Neuron (in vitro differentiated cells): ENCODE measurements at regions not wholly inside any gene's neighbourhood (a gene's known extent, or its start where the extent isn't known, plus 50 kb on each side); places are given as distances from the start of the nearest gene placed in this dataset.
"Not testable (repeated sequence)": the region's sequence is repeated elsewhere in the genome, so short reads cannot be mapped to it uniquely, and the experiment has no call there.

ENCODE experiments used
- H2AFZ ChIP-seq: one replicate; pipeline ENCODE4 v1.6.1; 2013; ENCODE audit warnings: low read depth, mild to moderate bottlenecking, inconsistent platforms, low read length, moderate library complexity
- H3K27me3 ChIP-seq: one replicate; pipeline ENCODE4 v1.6.1; 2013; ENCODE audit warnings: low read length; ENCODE audit not compliant: insufficient read depth
- H3K36me3 ChIP-seq: one replicate; pipeline ENCODE4 v1.6.1; 2013; ENCODE audit warnings: low read length; ENCODE audit not compliant: insufficient read depth
- H3K4me1 ChIP-seq: one replicate; pipeline ENCODE4 v1.6.1; 2013; ENCODE audit warnings: low read length; ENCODE audit not compliant: insufficient read depth
- H3K4me3 ChIP-seq: 2 replicates; pipeline ENCODE4 v1.5.1; 2013; ENCODE audit warnings: mild to moderate bottlenecking, low read length, moderate library complexity
- H3K9me3 ChIP-seq: one replicate; pipeline ENCODE4 v1.6.1; 2013; ENCODE audit warnings: low read length

- H3K27me3 ChIP-seq = no peaks in the 10 kb centered on the region
- H2AFZ ChIP-seq = no peak overlapping the region
- H3K36me3 ChIP-seq = no peaks in the 10 kb centered on the region
Measured at GRCh38 chr13:54489359-54489758, 1460.7 kb downstream of the OLFM4 start.

GRCh38 chr13:54492995-54493394 lies 1464.4 kb downstream of the OLFM4 start:
- Histone ChIP-seq H3K9me3 (no peaks in the 10 kb centered on the region), H3K27me3 (no peaks in the 10 kb centered on the region), H2AFZ (no peak overlapping the region), H3K36me3 (no peaks in the 10 kb centered on the region), H3K4me3 (no peak overlapping the region), H3K4me1 (no peaks in the 10 kb centered on the region)

More at GRCh38 chr13:54489359-54489758, 1460.7 kb downstream of the OLFM4 start:
- H3K4me3 ChIP-seq = no peak overlapping the region
- H3K4me1 ChIP-seq = no peaks in the 10 kb centered on the region
- H3K9me3 ChIP-seq = no peaks in the 10 kb centered on the region

GRCh38 chr13:54511366-54511765 lies 1482.8 kb downstream of the OLFM4 start:
- H2AFZ ChIP-seq = no peak overlapping the region

GRCh38 chr13:54513254-54513653 lies 1484.6 kb downstream of the OLFM4 start:
- Histone ChIP-seq H3K4me1 (no peaks in the 10 kb centered on the region), H3K4me3 (no peak overlapping the region), H3K27me3 (no peaks in the 10 kb centered on the region)

More at GRCh38 chr13:54511366-54511765, 1482.8 kb downstream of the OLFM4 start:
- Histone ChIP-seq H3K4me3 (no peak overlapping the region), H3K4me1 (no peaks in the 10 kb centered on the region), H3K27me3 (no peaks in the 10 kb centered on the region), H3K9me3 (no peaks in the 10 kb centered on the region), H3K36me3 (no peaks in the 10 kb centered on the region)

GRCh38 chr13:54536112-54536511 lies 1507.5 kb downstream of the OLFM4 start:
- H3K9me3 ChIP-seq = no peaks in the 10 kb centered on the region
- no peaks in the 10 kb centered on the region for H3K27me3 ChIP-seq
- H3K4me3 ChIP-seq = no peak overlapping the region
- H3K4me1 ChIP-seq = no peaks in the 10 kb centered on the region
- H3K36me3 ChIP-seq = no peaks in the 10 kb centered on the region
- no peak overlapping the region for H2AFZ ChIP-seq

More at GRCh38 chr13:54513254-54513653, 1484.6 kb downstream of the OLFM4 start:
- Histone ChIP-seq H3K36me3 (no peaks in the 10 kb centered on the region), H3K9me3 (no peaks in the 10 kb centered on the region), H2AFZ (no peak overlapping the region)

GRCh38 chr13:54563286-54563685 lies 1534.7 kb downstream of the OLFM4 start:
- Histone ChIP-seq H2AFZ (no peak overlapping the region), H3K9me3 (no peaks in the 10 kb centered on the region), H3K36me3 (no peaks in the 10 kb centered on the region), H3K27me3 (no peaks in the 10 kb centered on the region), H3K4me1 (no peaks in the 10 kb centered on the region), H3K4me3 (no peak overlapping the region)

- H3K36me3 ChIP-seq, H3K4me3 ChIP-seq, H3K4me1 ChIP-seq, H3K9me3 ChIP-seq, H2AFZ ChIP-seq, H3K27me3 ChIP-seq: not testable (repeated sequence)
Measured at GRCh38 chr13:54572037-54572436, 1543.4 kb downstream of the OLFM4 start.

- H3K9me3 ChIP-seq = no peaks in the 10 kb centered on the region
- no peaks in the 10 kb centered on the region for H3K4me1 ChIP-seq
- H3K36me3 ChIP-seq = no peaks in the 10 kb centered on the region
- no peak overlapping the region for H2AFZ ChIP-seq
- no peak overlapping the region for H3K4me3 ChIP-seq
- H3K27me3 ChIP-seq = no peaks in the 10 kb centered on the region
Measured at GRCh38 chr13:54573186-54573585, 1544.6 kb downstream of the OLFM4 start.

GRCh38 chr13:54574791-54575190 lies 1546.2 kb downstream of the OLFM4 start:
- Histone ChIP-seq H3K36me3 (no peaks in the 10 kb centered on the region), H3K4me1 (no peaks in the 10 kb centered on the region), H3K27me3 (no peaks in the 10 kb centered on the region), H3K9me3 (no peaks in the 10 kb centered on the region), H2AFZ (no peak overlapping the region), H3K4me3 (no peak overlapping the region)

- Histone ChIP-seq H3K9me3 (no peaks in the 10 kb centered on the region), H3K4me3 (no peak overlapping the region), H3K4me1 (no peaks in the 10 kb centered on the region), H3K36me3 (no peaks in the 10 kb centered on the region), H2AFZ (no peak overlapping the region), H3K27me3 (no peaks in the 10 kb centered on the region)
Measured at GRCh38 chr13:54591540-54591939, 1562.9 kb downstream of the OLFM4 start.

GRCh38 chr13:54592201-54592600 lies 1563.6 kb downstream of the OLFM4 start:
- no peaks in the 10 kb centered on the region for H3K27me3 ChIP-seq
- no peak overlapping the region for H3K4me3 ChIP-seq
- no peaks in the 10 kb centered on the region for H3K4me1 ChIP-seq
- no peaks in the 10 kb centered on the region for H3K9me3 ChIP-seq
- H3K36me3 ChIP-seq = no peaks in the 10 kb centered on the region
- no peak overlapping the region for H2AFZ ChIP-seq

- Histone ChIP-seq H2AFZ (no peak overlapping the region), H3K27me3 (no peaks in the 10 kb centered on the region), H3K4me3 (no peak overlapping the region), H3K4me1 (no peaks in the 10 kb centered on the region), H3K36me3 (no peaks in the 10 kb centered on the region), H3K9me3 (no peaks in the 10 kb centered on the region)
Measured at GRCh38 chr13:54593504-54593903, 1564.9 kb downstream of the OLFM4 start.

- no peaks in the 10 kb centered on the region for H3K36me3 ChIP-seq
- H3K9me3 ChIP-seq = no peaks in the 10 kb centered on the region
- H3K4me3 ChIP-seq = no peak overlapping the region
- no peaks in the 10 kb centered on the region for H3K4me1 ChIP-seq
- H2AFZ ChIP-seq = no peak overlapping the region
- H3K27me3 ChIP-seq = no peaks in the 10 kb centered on the region
Measured at GRCh38 chr13:54597540-54598088, 1569.0 kb downstream of the OLFM4 start.

- H2AFZ ChIP-seq = no peak overlapping the region
- no peak overlapping the region for H3K4me3 ChIP-seq
- no peaks in the 10 kb centered on the region for H3K4me1 ChIP-seq
- no peaks in the 10 kb centered on the region for H3K9me3 ChIP-seq
- no peaks in the 10 kb centered on the region for H3K36me3 ChIP-seq
- H3K27me3 ChIP-seq = no peaks in the 10 kb centered on the region
Measured at GRCh38 chr13:54599413-54599812, 1570.8 kb downstream of the OLFM4 start.
